H9 (cell line): ENCODE measurements at regions not wholly inside any gene's neighbourhood (a gene's known extent, or its start where the extent isn't known, plus 50 kb on each side); places are given as distances from the start of the nearest gene placed in this dataset.

Experiments
- DNase-seq: peaks from one replicate; pipeline ENCODE4 v3.0.0-alpha.2; 2017
- H2AFZ ChIP-seq: one replicate; pipeline ENCODE4 v1.6.1; 2013; ENCODE audit warnings: mild to moderate bottlenecking, low read length, control low read depth, moderate library complexity
- H2AK5ac ChIP-seq: 2 replicates; pipeline ENCODE4 v1.6.1; 2013; ENCODE audit warnings: low read length, control low read depth, mixed read lengths; ENCODE audit not compliant: insufficient read length
- H2BK120ac ChIP-seq: one replicate; pipeline ENCODE4 v1.6.1; 2013; ENCODE audit warnings: low read depth, mild to moderate bottlenecking, low read length, control low read depth, inconsistent platforms; ENCODE audit not compliant: poor library complexity, severe bottlenecking
- H2BK12ac ChIP-seq: 2 replicates; pipeline ENCODE4 v1.6.1; 2013; ENCODE audit warnings: low read length, control low read depth, mixed read lengths, low read depth; ENCODE audit not compliant: insufficient read length
- H2BK15ac ChIP-seq: 2 replicates; pipeline ENCODE4 v1.6.1; 2013; ENCODE audit warnings: low read depth, low read length, control low read depth
- H2BK20ac ChIP-seq: one replicate; pipeline ENCODE4 v1.6.1; 2013; ENCODE audit warnings: low read depth, mild to moderate bottlenecking, low read length, control low read depth, inconsistent platforms; ENCODE audit not compliant: poor library complexity, severe bottlenecking
- H2BK5ac ChIP-seq: 2 replicates; pipeline ENCODE4 v1.6.1; 2013; ENCODE audit warnings: low read length, control low read depth, mixed read lengths; ENCODE audit not compliant: insufficient read length
- H3K14ac ChIP-seq: 2 replicates; pipeline ENCODE4 v1.6.1; 2013; ENCODE audit warnings: low read length, control low read depth; ENCODE audit not compliant: insufficient read depth
- H3K18ac ChIP-seq: 2 replicates; pipeline ENCODE4 v1.6.1; 2013; ENCODE audit warnings: low read depth, mild to moderate bottlenecking, mixed read lengths, low read length, control low read depth; ENCODE audit not compliant: insufficient read length
- H3K23ac ChIP-seq: 2 replicates; pipeline ENCODE4 v1.6.1; 2013; ENCODE audit warnings: low read length, control low read depth, mixed read lengths, low read depth; ENCODE audit not compliant: insufficient read length
- H3K23me2 ChIP-seq: 2 replicates; pipeline ENCODE4 v1.6.1; 2013; ENCODE audit warnings: low read depth, mild to moderate bottlenecking, mixed read lengths, low read length, control low read depth; ENCODE audit not compliant: insufficient read length, poor library complexity, severe bottlenecking
- H3K27ac ChIP-seq: 2 replicates; pipeline ENCODE4 v1.5.1; 2013; ENCODE audit warnings: low read length, control low read depth, mixed read lengths, low read depth; ENCODE audit not compliant: insufficient read length
- H3K27me3 ChIP-seq: 2 replicates; pipeline ENCODE4 v1.6.1; 2013; ENCODE audit warnings: low read length, control low read depth, inconsistent platforms; ENCODE audit not compliant: insufficient read depth
- H3K4ac ChIP-seq: 2 replicates; pipeline ENCODE4 v1.6.1; 2013; ENCODE audit warnings: low read depth, mild to moderate bottlenecking, control low read depth, inconsistent platforms, low read length, moderate library complexity
- H3K4me1 ChIP-seq: 2 replicates; pipeline ENCODE4 v1.6.1; 2013; ENCODE audit warnings: low read length, control low read depth, inconsistent platforms; ENCODE audit not compliant: insufficient read depth
- H3K4me2 ChIP-seq: 2 replicates; pipeline ENCODE4 v1.6.1; 2013; ENCODE audit warnings: low read length, control low read depth, mixed read lengths; ENCODE audit not compliant: insufficient read length, insufficient read depth
- H3K56ac ChIP-seq: 2 replicates; pipeline ENCODE4 v1.6.1; 2013; ENCODE audit warnings: low read depth, mild to moderate bottlenecking, mixed read lengths, low read length, control low read depth; ENCODE audit not compliant: insufficient read length
- H3K79me1 ChIP-seq: 2 replicates; pipeline ENCODE4 v1.6.1; 2013; ENCODE audit warnings: low read depth, mild to moderate bottlenecking, moderate library complexity, low read length, control low read depth, inconsistent platforms; ENCODE audit not compliant: insufficient read depth, poor library complexity, severe bottlenecking
- H3K79me2 ChIP-seq: 2 replicates; pipeline ENCODE4 v1.6.1; 2013; ENCODE audit warnings: low read length, control low read depth, inconsistent platforms; ENCODE audit not compliant: insufficient read depth
- H3K9ac ChIP-seq: 2 replicates; pipeline ENCODE4 v1.6.1; 2013; ENCODE audit warnings: low read length, control low read depth, mixed read lengths; ENCODE audit not compliant: insufficient read length; ENCODE audit errors: extremely low read depth
- H3K9me3 ChIP-seq: one replicate; pipeline ENCODE4 v1.6.1; 2013; ENCODE audit warnings: low read depth, low read length, inconsistent platforms; ENCODE audit not compliant: control insufficient read depth
- H3T11ph ChIP-seq: one replicate; pipeline ENCODE4 v1.6.1; 2013; ENCODE audit warnings: mild to moderate bottlenecking, low read length, control low read depth, inconsistent platforms
- H4K20me1 ChIP-seq: one replicate; pipeline ENCODE4 v1.6.1; 2013; ENCODE audit not compliant: control insufficient read depth, insufficient read length, insufficient read depth
- H4K5ac ChIP-seq: 2 replicates; pipeline ENCODE4 v1.6.1; 2013; ENCODE audit warnings: low read depth, mild to moderate bottlenecking, mixed read lengths, low read length, control low read depth; ENCODE audit not compliant: insufficient read length
- H4K8ac ChIP-seq: replicated peaks from 2 replicates; pipeline ENCODE4 v1.6.1; 2013; ENCODE audit warnings: low read length, control low read depth, mixed read lengths, low read depth; ENCODE audit not compliant: insufficient read length
- H4K91ac ChIP-seq: 2 replicates; pipeline ENCODE4 v1.6.1; 2013; ENCODE audit warnings: low read depth, mild to moderate bottlenecking, moderate library complexity, mixed read lengths, low read length, control low read depth; ENCODE audit not compliant: insufficient read length
- H3K27ac Mint-ChIP-seq, 3 experiments: 2 replicates in 2 of 3; 3 replicates in 1 of 3; pipeline ENCODE4 v1.8.0; 2020 to 2021; ENCODE audit warnings: mixed read lengths in 3 of 3, mild to moderate bottlenecking in 1 of 3, moderate library complexity in 1 of 3
- H3K27me3 Mint-ChIP-seq: 2 replicates; pipeline ENCODE4 v1.8.0; 2021; ENCODE audit warnings: low read depth, mild to moderate bottlenecking, moderate library complexity, mixed read lengths
- H3K36me3 Mint-ChIP-seq, 3 experiments: 2 replicates in 2 of 3; 3 replicates in 1 of 3; pipeline ENCODE4 v1.8.0; 2020 to 2021; ENCODE audit warnings: low read depth in 3 of 3, mixed read lengths in 3 of 3; ENCODE audit not compliant: insufficient read depth in 1 of 3
- H3K4me1 Mint-ChIP-seq, 2 experiments: 2 replicates each; pipeline ENCODE4 v1.8.0; 2020; ENCODE audit warnings: mixed read lengths in 2 of 2
- H3K4me3 Mint-ChIP-seq, 2 experiments: 2 replicates in 1 of 2; 3 replicates in 1 of 2; pipeline ENCODE4 v1.8.0; 2020 to 2021; ENCODE audit warnings: mild to moderate bottlenecking in 2 of 2, mixed read lengths in 2 of 2, moderate library complexity in 1 of 2
- H3K9me3 Mint-ChIP-seq, 2 experiments: 2 replicates in 1 of 2; 3 replicates in 1 of 2; pipeline ENCODE4 v1.8.0; 2020; ENCODE audit warnings: mild to moderate bottlenecking in 2 of 2, mixed read lengths in 2 of 2, moderate library complexity in 1 of 2
- WGBS: extraction: QIAGEN DNeasy Blood & Tissue Kit; methylation state at CpG from one replicate; pipeline ENCODE4 v1.1.7; 2013; ENCODE audit warnings: missing lambda C conversion rate, low lambda C conversion rate, mixed read lengths; ENCODE audit not compliant: insufficient read length; ENCODE audit errors: extremely low coverage; 5-methylcytosine and 5-hydroxymethylcytosine counted together
- TF ChIP-seq, protein P1 (sequence below): fragments of 200-600 bp; sonication (generic); conservative IDR thresholded peaks from 3 replicates; pipeline ENCODE4 v1.8.0; 2021; ENCODE audit warnings: antibody characterized with exemption, mild to moderate bottlenecking

DNA sequence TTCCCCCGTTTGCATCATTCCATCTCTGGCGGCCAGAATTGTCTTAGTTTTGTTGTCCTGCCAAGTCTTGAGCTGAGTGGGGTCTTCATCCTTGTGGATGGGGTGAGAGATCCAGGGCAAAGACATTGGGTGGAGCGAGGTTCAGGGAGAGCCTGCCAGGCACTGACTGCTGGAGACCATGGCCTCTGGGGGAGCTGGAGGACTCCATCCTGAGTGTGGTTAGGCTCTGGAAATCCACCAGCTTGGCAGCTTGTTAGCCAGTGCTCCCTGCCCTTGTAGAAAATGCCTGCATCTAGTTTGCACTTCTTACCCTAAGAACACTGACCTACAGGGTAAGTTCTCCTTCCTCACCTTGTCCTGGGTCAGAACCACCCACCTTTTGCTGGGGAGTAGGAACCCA is 97.2 kb upstream of the ZNF536 start:
- no peak overlapping the region for H3K4me2 ChIP-seq
- DNase-seq = no peak
- H2BK12ac ChIP-seq = no peak overlapping the region
- no peak overlapping the region for H2AK5ac ChIP-seq
- no peak overlapping the region for H3K27ac ChIP-seq
- H4K20me1 ChIP-seq = no peaks in the 10 kb centered on the region
- no peak overlapping the region for H4K5ac ChIP-seq
- H3K27me3 ChIP-seq = no peaks in the 10 kb centered on the region
- no peak overlapping the region for H3K4me3 Mint-ChIP-seq
- no peak overlapping the region for H3K23ac ChIP-seq
- no peak overlapping the region for H2AFZ ChIP-seq
- H2BK5ac ChIP-seq = no peak overlapping the region
- no peak overlapping the region for H3K27ac Mint-ChIP-seq
- H3K56ac ChIP-seq = no peak overlapping the region
- no peak overlapping the region for H4K8ac ChIP-seq
- WGBS = no CpG with 5 or more reads among the region's 3 CpGs
- H3K27me3 Mint-ChIP-seq = peaks cover 8% of the 10 kb centered on the region
- H3K79me2 ChIP-seq = no peaks in the 10 kb centered on the region
- H3T11ph ChIP-seq = no peak overlapping the region
- H3K36me3 Mint-ChIP-seq = peaks cover 5 to 16% (median 9%) of the 10 kb centered on the region in 3 experiments
- H3K4me1 ChIP-seq = peaks cover 5% of the 10 kb centered on the region; the same call in 1 of the 2 replicates
- no peaks in the 10 kb centered on the region for H3K79me1 ChIP-seq
- no peak overlapping the region for H3K14ac ChIP-seq
- peaks cover 9% of the 10 kb centered on the region for H3K9me3 ChIP-seq
- H3K4me1 Mint-ChIP-seq = peaks cover 43 to 44% of the 10 kb centered on the region in 2 experiments
- no peak overlapping the region for H2BK120ac ChIP-seq
- H3K9ac ChIP-seq = no peak overlapping the region
- H3K23me2 ChIP-seq = no peaks in the 10 kb centered on the region
- TF ChIP-seq, protein P1, sequence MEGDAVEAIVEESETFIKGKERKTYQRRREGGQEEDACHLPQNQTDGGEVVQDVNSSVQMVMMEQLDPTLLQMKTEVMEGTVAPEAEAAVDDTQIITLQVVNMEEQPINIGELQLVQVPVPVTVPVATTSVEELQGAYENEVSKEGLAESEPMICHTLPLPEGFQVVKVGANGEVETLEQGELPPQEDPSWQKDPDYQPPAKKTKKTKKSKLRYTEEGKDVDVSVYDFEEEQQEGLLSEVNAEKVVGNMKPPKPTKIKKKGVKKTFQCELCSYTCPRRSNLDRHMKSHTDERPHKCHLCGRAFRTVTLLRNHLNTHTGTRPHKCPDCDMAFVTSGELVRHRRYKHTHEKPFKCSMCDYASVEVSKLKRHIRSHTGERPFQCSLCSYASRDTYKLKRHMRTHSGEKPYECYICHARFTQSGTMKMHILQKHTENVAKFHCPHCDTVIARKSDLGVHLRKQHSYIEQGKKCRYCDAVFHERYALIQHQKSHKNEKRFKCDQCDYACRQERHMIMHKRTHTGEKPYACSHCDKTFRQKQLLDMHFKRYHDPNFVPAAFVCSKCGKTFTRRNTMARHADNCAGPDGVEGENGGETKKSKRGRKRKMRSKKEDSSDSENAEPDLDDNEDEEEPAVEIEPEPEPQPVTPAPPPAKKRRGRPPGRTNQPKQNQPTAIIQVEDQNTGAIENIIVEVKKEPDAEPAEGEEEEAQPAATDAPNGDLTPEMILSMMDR = no peak
- peaks cover 14 to 16% of the 10 kb centered on the region in 2 experiments for H3K9me3 Mint-ChIP-seq
- no peak overlapping the region for H2BK20ac ChIP-seq
- no peak overlapping the region for H4K91ac ChIP-seq
- H3K18ac ChIP-seq = no peak overlapping the region
- H3K4ac ChIP-seq = no peak overlapping the region
- H2BK15ac ChIP-seq = no peak overlapping the region
